Endothelial cell of umbilical vein (primary cell): ENCODE measurements at regions not wholly inside any gene's neighbourhood (a gene's known extent, or its start where the extent isn't known, plus 50 kb on each side); places are given as distances from the start of the nearest gene placed in this dataset.

Source experiments
- EZH2 ChIP-seq: IDR thresholded peaks from 2 replicates; pipeline ENCODE4 v1.6.1; 2012; ENCODE audit warnings: borderline replicate concordance, low read depth, mild to moderate bottlenecking, moderate library complexity, low read length, inconsistent platforms; ENCODE audit not compliant: severe bottlenecking
- JUN ChIP-seq: IDR thresholded peaks from 2 replicates; pipeline ENCODE4 v1.6.1; 2011; ENCODE audit warnings: borderline replicate concordance, low read depth; ENCODE audit not compliant: insufficient read length, insufficient read depth
- MYC ChIP-seq: IDR thresholded peaks from one replicate; pipeline ENCODE4 v1.6.1; 2011; ENCODE audit warnings: mild to moderate bottlenecking, low read depth, low read length
- POLR2A ChIP-seq: IDR thresholded peaks from 2 replicates; pipeline ENCODE4 v1.6.1; 2012; ENCODE audit warnings: low read depth, mild to moderate bottlenecking, control low read depth, low read length
- POLR2AphosphoS5 ChIP-seq: IDR thresholded peaks from 2 replicates; pipeline ENCODE4 v1.6.1; 2012; ENCODE audit warnings: low read depth, mild to moderate bottlenecking, control low read depth, low read length, moderate library complexity; ENCODE audit not compliant: insufficient read depth
- TF ChIP-seq, protein P1 (sequence below), 2 donors: IDR thresholded peaks; 1 replicate in 1 of 2; 2 replicates in 1 of 2; pipeline ENCODE4 v1.5.1; 2011; ENCODE audit warnings: low read length in 2 of 2, mild to moderate bottlenecking in 2 of 2, moderate library complexity in 2 of 2, control low read depth in 1 of 2, inconsistent platforms in 1 of 2, low read depth in 1 of 2; ENCODE audit not compliant: insufficient read depth in 1 of 2; ENCODE audit errors: extremely low read depth in 1 of 2

DNA sequence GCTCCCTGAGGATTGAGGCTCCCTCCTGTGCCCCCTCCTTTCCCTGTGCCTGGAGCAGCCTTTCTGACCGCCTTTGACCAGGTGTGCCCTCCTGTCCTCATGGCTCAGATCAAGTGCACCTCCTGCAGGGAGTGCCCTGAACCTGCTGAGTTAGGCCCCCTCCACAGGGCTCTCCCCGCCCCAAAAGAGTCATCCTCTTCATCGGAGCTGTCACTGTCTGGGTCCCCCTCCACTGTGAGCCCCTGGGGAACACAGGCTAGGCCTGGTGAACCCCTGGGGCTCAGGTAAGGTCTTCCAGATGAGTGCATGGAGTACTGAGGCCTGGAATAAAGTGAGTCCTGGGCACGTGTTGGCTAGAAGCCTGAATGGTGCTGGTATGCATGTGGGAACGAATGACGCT, 173.5 kb downstream of the INHBB start:
- TF ChIP-seq POLR2AphosphoS5 (no peak), JUN (no peak), MYC (no peak), EZH2 (no peak), POLR2A (no peak)
- TF ChIP-seq, protein P1, sequence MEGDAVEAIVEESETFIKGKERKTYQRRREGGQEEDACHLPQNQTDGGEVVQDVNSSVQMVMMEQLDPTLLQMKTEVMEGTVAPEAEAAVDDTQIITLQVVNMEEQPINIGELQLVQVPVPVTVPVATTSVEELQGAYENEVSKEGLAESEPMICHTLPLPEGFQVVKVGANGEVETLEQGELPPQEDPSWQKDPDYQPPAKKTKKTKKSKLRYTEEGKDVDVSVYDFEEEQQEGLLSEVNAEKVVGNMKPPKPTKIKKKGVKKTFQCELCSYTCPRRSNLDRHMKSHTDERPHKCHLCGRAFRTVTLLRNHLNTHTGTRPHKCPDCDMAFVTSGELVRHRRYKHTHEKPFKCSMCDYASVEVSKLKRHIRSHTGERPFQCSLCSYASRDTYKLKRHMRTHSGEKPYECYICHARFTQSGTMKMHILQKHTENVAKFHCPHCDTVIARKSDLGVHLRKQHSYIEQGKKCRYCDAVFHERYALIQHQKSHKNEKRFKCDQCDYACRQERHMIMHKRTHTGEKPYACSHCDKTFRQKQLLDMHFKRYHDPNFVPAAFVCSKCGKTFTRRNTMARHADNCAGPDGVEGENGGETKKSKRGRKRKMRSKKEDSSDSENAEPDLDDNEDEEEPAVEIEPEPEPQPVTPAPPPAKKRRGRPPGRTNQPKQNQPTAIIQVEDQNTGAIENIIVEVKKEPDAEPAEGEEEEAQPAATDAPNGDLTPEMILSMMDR (IDR thresholded peaks at IDR 0.05; ENCODE audit: extremely low read depth in 1 of 2, insufficient read depth in 1 of 2, low read depth in 1 of 2, low read length in 2 of 2): no peak
